OCI-LY1 (cell line): ENCODE measurements at regions not wholly inside any gene's neighbourhood (a gene's known extent, or its start where the extent isn't known, plus 50 kb on each side); places are given as distances from the start of the nearest gene placed in this dataset.

Experiments used
- CTCF ChIP-seq: fragments of 200-600 bp; sonication (generic), shearing (Covaris generic); IDR thresholded peaks from 2 replicates; pipeline ENCODE4 v1.5.1; 2017; ENCODE audit warnings: mild to moderate bottlenecking, antibody characterized with exemption, low read length, moderate library complexity, mixed read lengths
- EZH2 ChIP-seq: fragments of 200-600 bp; sonication (generic), shearing (Covaris generic); IDR thresholded peaks from 2 replicates; pipeline ENCODE4 v1.8.0; 2017; ENCODE audit warnings: borderline replicate concordance, mixed run types, mild to moderate bottlenecking, antibody characterized with exemption, low read length, moderate library complexity, mixed read lengths

DNA sequence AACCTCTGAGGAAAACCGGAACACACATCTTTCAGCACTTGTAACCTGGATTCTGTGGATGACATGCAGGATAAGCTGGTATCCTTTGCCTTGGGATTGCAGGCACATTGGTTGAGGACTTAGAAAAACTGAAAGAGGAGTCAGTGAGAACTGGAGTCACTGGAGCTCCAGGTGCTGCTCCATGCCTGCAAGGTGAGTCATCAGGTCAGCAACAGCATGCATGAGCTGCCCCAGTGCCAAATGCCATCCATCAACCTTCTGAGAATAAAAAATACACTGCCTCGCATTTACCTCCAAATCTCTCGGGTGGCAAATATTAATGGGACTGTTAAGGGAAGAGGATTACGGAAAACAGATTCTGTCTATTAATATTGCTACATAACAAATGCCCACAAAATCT lies 729.1 kb downstream of the NTRK3 start:
- TF ChIP-seq CTCF: no peak
- no peak for TF ChIP-seq EZH2
